ENCODE measurements at regions not wholly inside any gene's neighbourhood (a gene's known extent, or its start where the extent isn't known, plus 50 kb on each side); places are given as distances from the start of the nearest gene placed in this dataset.

DNA sequence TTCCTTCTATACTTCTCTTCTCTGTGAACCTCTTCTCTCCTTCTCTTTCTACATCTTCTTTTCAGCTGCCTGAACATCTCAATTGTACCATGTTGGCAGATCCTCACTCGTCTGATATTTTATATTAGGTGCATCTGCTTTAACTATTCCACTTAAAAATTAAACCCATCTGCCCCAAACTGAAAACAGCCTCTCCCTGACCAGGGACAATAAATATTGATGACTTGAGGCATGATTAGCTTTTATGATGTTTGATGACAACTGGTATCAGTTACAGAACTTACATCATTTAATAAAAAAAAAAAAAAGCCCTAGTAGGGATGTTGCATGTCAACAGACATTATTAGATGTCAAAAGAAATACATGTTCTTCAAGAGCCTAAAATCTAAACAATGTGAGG, 79.8 kb upstream of the HABP2 start:
- no peaks in the 10 kb centered on the region for H3K36me3 ChIP-seq
- TF ChIP-seq, protein P1, sequence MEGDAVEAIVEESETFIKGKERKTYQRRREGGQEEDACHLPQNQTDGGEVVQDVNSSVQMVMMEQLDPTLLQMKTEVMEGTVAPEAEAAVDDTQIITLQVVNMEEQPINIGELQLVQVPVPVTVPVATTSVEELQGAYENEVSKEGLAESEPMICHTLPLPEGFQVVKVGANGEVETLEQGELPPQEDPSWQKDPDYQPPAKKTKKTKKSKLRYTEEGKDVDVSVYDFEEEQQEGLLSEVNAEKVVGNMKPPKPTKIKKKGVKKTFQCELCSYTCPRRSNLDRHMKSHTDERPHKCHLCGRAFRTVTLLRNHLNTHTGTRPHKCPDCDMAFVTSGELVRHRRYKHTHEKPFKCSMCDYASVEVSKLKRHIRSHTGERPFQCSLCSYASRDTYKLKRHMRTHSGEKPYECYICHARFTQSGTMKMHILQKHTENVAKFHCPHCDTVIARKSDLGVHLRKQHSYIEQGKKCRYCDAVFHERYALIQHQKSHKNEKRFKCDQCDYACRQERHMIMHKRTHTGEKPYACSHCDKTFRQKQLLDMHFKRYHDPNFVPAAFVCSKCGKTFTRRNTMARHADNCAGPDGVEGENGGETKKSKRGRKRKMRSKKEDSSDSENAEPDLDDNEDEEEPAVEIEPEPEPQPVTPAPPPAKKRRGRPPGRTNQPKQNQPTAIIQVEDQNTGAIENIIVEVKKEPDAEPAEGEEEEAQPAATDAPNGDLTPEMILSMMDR (IDR thresholded peaks at IDR 0.05), result no peak
- no peaks in the 10 kb centered on the region for H3K4me1 ChIP-seq
- no peak overlapping the region for H3K9ac ChIP-seq (ENCODE audit: low read depth in 2 of 2, low read length in 2 of 2)
- H3K4me3 ChIP-seq, result no peak overlapping the region
- no peak overlapping the region for H3K27ac ChIP-seq
- no peaks in the 10 kb centered on the region for H3K9me3 ChIP-seq
- intact Hi-C loops (cut with DNase I), result no loop called here
- DNase-seq, result no peak
- no peaks in the 10 kb centered on the region for H3K27me3 ChIP-seq

DNA sequence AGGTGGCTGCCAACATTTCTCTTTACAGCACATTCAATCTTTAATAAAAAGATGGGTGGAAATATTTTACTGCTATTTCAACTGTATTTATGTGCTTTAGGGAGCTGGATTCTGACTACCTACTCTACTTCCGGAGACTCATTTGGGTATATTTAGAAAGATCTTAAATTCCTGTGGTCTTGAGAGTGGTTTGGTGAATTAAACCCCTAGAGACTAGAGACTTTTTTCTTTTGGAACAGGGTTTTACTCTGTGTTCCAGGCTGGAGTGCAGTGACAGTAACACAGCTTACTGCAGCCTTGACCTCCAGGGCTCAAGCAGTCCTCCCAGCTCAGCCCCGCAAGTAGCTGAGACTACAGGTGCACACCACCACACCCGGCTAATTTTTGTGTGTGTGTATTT, 79.0 kb upstream of the HABP2 start:
- Histone ChIP-seq H3K9ac (ENCODE audit: low read depth in 2 of 2, low read length in 2 of 2) (no peak overlapping the region), H3K27me3 (no peaks in the 10 kb centered on the region), H3K36me3 (no peaks in the 10 kb centered on the region), H3K4me3 (no peak overlapping the region), H3K4me1 (no peaks in the 10 kb centered on the region), H3K27ac (no peak overlapping the region), H3K9me3 (no peaks in the 10 kb centered on the region)
- TF ChIP-seq, protein P1 (IDR thresholded peaks at IDR 0.05), result no peak
- DNase-seq, result no peak
- intact Hi-C loops (cut with DNase I), result no loop called here

DNA sequence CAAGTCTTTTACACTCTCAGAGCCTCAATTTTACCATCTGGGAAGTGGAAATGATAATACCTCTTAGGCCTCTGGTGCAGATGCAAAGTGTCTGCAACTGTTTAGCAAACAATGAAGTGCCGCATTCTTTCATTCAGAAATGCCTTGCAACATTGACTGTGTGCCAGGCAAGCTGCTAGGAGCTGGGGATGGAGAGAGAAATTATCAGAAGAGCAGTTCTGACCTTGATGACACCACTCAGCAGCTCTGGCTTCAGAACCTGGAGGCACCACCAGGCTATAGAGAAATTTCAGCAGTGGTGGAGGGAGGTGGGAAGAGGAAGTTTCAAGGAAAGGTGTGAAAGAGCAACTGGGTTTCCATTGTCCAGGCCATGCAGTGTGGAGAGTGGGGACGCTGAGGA, 78.1 kb upstream of the HABP2 start:
- Histone ChIP-seq H3K4me1 (no peaks in the 10 kb centered on the region), H3K9ac (ENCODE audit: low read depth in 2 of 2, low read length in 2 of 2) (no peak overlapping the region), H3K9me3 (no peaks in the 10 kb centered on the region), H3K27ac (no peak overlapping the region), H3K4me3 (no peak overlapping the region), H3K27me3 (no peaks in the 10 kb centered on the region), H3K36me3 (no peaks in the 10 kb centered on the region)
- TF ChIP-seq, protein P1 (IDR thresholded peaks at IDR 0.05), result no peak
- intact Hi-C loops (cut with DNase I), result no loop called here
- no peak for DNase-seq

DNA sequence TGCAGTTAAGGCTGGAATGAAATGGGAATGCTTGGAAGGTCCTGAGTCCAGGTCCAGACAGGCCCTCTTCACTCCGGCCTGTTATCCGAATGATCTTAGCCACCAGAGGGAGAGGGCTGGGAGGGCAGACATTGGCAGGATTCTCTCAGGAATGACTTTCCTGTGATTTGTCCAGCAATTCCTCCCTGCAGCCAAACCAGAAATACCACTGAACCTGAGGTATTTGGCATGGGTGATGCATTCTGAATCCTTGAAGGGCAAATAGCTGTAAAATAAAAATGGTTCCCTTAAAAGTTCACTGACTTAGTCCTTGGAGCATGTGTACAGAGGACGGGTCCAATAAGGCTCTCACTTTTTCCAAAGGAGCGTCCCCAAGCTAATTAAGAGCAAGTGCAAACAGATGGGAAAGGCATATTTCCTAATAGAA, 77.5 kb upstream of the HABP2 start:
- no peak for DNase-seq
- intact Hi-C loops (cut with DNase I), result no loop called here
- H3K27ac ChIP-seq, result no peak overlapping the region
- TF ChIP-seq, protein P1 (IDR thresholded peaks at IDR 0.05), result no peak
- no peaks in the 10 kb centered on the region for H3K27me3 ChIP-seq
- no peaks in the 10 kb centered on the region for H3K9me3 ChIP-seq
- no peaks in the 10 kb centered on the region for H3K36me3 ChIP-seq
- H3K9ac ChIP-seq (ENCODE audit: low read depth in 2 of 2, low read length in 2 of 2), result no peak overlapping the region
- H3K4me3 ChIP-seq, result no peak overlapping the region
- no peaks in the 10 kb centered on the region for H3K4me1 ChIP-seq

DNA sequence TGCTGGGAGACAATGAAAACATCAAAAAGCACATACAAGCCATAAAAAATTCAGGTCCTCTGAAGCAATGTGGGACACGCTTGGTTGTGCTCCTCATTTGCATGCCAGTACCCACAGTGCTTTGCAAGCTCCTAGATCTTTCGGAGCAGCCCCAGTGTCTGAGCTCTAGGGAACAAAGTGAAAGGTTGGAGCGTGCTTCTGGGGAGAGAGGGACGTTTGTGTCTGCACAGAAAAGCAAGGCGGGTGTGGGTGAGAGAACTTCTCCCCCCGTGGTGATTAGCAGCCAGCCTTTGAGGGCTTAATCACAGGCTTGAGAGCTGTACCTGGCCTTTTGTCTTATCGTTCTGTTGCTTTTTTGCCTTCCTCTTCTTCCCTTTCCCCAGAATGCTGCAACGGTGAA, 76.7 kb upstream of the HABP2 start:
- TF ChIP-seq, protein P1 (IDR thresholded peaks at IDR 0.05), result no peak
- H3K4me1 ChIP-seq, result no peaks in the 10 kb centered on the region
- H3K9me3 ChIP-seq, result no peaks in the 10 kb centered on the region
- H3K36me3 ChIP-seq, result no peaks in the 10 kb centered on the region
- no peaks in the 10 kb centered on the region for H3K27me3 ChIP-seq
- no peak for DNase-seq
- H3K4me3 ChIP-seq, result no peak overlapping the region
- H3K27ac ChIP-seq, result no peak overlapping the region
- H3K9ac ChIP-seq (ENCODE audit: low read depth in 2 of 2, low read length in 2 of 2), result no peak overlapping the region
- intact Hi-C loops (cut with DNase I), result no loop called here

DNA sequence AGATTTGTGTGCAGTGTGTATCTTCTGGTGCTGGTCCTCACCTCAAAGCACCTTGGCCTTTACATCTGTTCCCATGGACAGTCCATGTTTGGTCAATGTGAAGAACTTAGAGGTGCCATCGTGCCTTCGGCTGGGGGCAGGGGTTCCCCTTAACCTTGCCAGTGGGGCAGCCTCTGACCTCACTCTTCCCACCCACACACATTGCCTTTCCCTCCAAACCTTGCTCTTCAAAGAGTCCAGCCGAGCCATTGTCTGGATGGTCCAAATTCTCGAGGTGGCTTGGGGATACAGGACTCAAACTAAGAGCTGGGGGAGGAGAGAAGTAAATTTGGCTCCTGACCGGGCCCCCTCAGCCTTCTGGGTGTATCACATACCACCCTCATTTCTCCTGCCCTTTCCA, 76.2 kb upstream of the HABP2 start:
- Histone ChIP-seq H3K9ac (ENCODE audit: low read depth in 2 of 2, low read length in 2 of 2) (no peak overlapping the region), H3K36me3 (no peaks in the 10 kb centered on the region), H3K9me3 (no peaks in the 10 kb centered on the region), H3K4me3 (no peak overlapping the region), H3K27ac (no peak overlapping the region), H3K4me1 (no peaks in the 10 kb centered on the region), H3K27me3 (no peaks in the 10 kb centered on the region)
- TF ChIP-seq, protein P1 (IDR thresholded peaks at IDR 0.05), result no peak
- intact Hi-C loops (cut with DNase I), result no loop called here
- DNase-seq, result no peak
